ENCODE measurements at regions not wholly inside any gene's neighbourhood (a gene's known extent, or its start where the extent isn't known, plus 50 kb on each side); places are given as distances from the start of the nearest gene placed in this dataset.

- Histone ChIP-seq H3K4me1 (no peaks in the 10 kb centered on the region), H3K9me3 (no peaks in the 10 kb centered on the region), H3K36me3 (ENCODE audit: low read depth, missing control alignments) (no peaks in the 10 kb centered on the region), H3K27ac (no peak overlapping the region), H3K4me3 (no peak overlapping the region), H3K27me3 (no peaks in the 10 kb centered on the region)
- DNase-seq: no peak
- 59 to 60% methylated on average over 12 of the region's 12 CpGs for WGBS, 2 donors
- TF ChIP-seq CTCF (IDR thresholded peaks at IDR 0.05): no peak
- no peak for TF ChIP-seq POLR2A (IDR thresholded peaks at IDR 0.05)
- intact Hi-C loops (cut with DNase I; ENCODE audit: low total_unique reads): no loop called here
Observed at GRCh38 chr3:45337839-45338470, 50.4 kb upstream of the LARS2 start.
